ENCODE measurements at regions not wholly inside any gene's neighbourhood (a gene's known extent, or its start where the extent isn't known, plus 50 kb on each side); places are given as distances from the start of the nearest gene placed in this dataset.
"Not testable (repeated sequence)": the region's sequence is repeated elsewhere in the genome, so short reads cannot be mapped to it uniquely, and the experiment has no call there.

DNA sequence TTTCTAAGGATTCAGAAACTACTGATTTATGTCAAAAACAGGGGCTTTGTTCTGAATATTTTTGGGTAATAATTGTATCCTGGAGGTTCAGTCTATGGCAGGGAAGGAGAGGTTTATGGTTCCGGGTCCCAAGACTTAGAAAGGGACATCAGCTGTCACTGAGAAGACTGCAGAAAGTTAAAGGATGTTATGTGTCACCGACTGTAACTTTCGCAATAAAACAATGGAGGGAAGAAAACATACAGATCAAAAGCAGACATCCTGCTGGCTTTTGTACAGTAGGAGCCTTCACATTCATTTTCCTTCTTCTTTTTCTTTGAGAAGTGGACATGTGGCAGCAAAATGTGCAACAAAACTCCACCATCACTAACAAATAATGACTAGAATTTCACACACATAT is 900.7 kb upstream of the SOX11 start:
- Histone ChIP-seq H3K36me3 (ENCODE audit: insufficient read depth, low read length) (no peaks in the 10 kb centered on the region), H3K4me3 (ENCODE audit: low read length, poor library complexity, severe bottlenecking) (no peak overlapping the region), H3K4me2 (ENCODE audit: low read depth, low read length, poor library complexity, severe bottlenecking) (no peak overlapping the region), H3K4me1 (ENCODE audit: insufficient read depth, low read length, poor library complexity, severe bottlenecking) (no peaks in the 10 kb centered on the region), H3K9me3 (ENCODE audit: insufficient read depth, low read depth, low read length) (no peaks in the 10 kb centered on the region; the same call in 1 of the 2 replicates), H2AFZ (ENCODE audit: low read length) (no peak overlapping the region), H3K79me2 (ENCODE audit: insufficient read depth, low read length) (no peaks in the 10 kb centered on the region), H3K9me2 (replicated peaks; ENCODE audit: low read depth, low read length) (no peaks in the 10 kb centered on the region), H3K9ac (ENCODE audit: low read depth, low read length, poor library complexity, severe bottlenecking) (no peak overlapping the region), H4K20me1 (ENCODE audit: insufficient read depth, low read length, poor library complexity, severe bottlenecking) (no peaks in the 10 kb centered on the region), H3K27me3 (ENCODE audit: insufficient read depth, low read length, poor library complexity, severe bottlenecking) (no peaks in the 10 kb centered on the region), H3F3A (ENCODE audit: low read depth) (no peaks in the 10 kb centered on the region)
- TF ChIP-seq EZH2phosphoT487 (IDR thresholded peaks at IDR 0.05; ENCODE audit: borderline replicate concordance), result no peak
- TF ChIP-seq, protein P1, sequence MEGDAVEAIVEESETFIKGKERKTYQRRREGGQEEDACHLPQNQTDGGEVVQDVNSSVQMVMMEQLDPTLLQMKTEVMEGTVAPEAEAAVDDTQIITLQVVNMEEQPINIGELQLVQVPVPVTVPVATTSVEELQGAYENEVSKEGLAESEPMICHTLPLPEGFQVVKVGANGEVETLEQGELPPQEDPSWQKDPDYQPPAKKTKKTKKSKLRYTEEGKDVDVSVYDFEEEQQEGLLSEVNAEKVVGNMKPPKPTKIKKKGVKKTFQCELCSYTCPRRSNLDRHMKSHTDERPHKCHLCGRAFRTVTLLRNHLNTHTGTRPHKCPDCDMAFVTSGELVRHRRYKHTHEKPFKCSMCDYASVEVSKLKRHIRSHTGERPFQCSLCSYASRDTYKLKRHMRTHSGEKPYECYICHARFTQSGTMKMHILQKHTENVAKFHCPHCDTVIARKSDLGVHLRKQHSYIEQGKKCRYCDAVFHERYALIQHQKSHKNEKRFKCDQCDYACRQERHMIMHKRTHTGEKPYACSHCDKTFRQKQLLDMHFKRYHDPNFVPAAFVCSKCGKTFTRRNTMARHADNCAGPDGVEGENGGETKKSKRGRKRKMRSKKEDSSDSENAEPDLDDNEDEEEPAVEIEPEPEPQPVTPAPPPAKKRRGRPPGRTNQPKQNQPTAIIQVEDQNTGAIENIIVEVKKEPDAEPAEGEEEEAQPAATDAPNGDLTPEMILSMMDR (conservative IDR thresholded peaks at IDR 0.05; ENCODE audit: low read length), result no peak

DNA sequence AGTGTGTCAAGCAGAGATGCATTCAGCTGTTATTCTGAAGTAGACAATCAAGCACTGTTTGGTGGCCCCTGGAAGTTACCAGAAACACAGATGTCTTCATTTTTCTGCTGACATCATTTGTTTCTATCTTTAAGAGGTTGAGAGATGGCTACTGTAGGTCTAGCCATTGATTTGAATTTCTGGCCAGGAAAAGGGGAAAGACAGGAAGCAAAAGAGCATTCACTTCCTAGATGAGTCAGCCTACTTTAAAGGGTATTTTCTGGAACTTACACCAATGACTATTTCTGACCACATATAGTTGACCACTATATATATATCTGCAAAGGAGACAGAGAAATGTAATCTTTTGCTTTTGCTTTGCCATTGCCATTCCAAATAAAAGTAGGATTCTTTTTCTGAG is 900.1 kb upstream of the SOX11 start:
- TF ChIP-seq EZH2phosphoT487 (IDR thresholded peaks at IDR 0.05; ENCODE audit: borderline replicate concordance), result no peak
- TF ChIP-seq, protein P1 (conservative IDR thresholded peaks at IDR 0.05; ENCODE audit: low read length), result no peak
- no peak overlapping the region for H3K4me3 ChIP-seq (ENCODE audit: low read length, poor library complexity, severe bottlenecking)
- no peaks in the 10 kb centered on the region; the same call in 1 of the 2 replicates for H3K9me3 ChIP-seq (ENCODE audit: insufficient read depth, low read depth, low read length)
- no peaks in the 10 kb centered on the region for H4K20me1 ChIP-seq (ENCODE audit: insufficient read depth, low read length, poor library complexity, severe bottlenecking)
- H3K36me3 ChIP-seq (ENCODE audit: insufficient read depth, low read length), result no peaks in the 10 kb centered on the region
- no peaks in the 10 kb centered on the region for H3K79me2 ChIP-seq (ENCODE audit: insufficient read depth, low read length)
- H2AFZ ChIP-seq (ENCODE audit: low read length), result no peak overlapping the region
- H3F3A ChIP-seq (ENCODE audit: low read depth), result no peaks in the 10 kb centered on the region
- no peaks in the 10 kb centered on the region for H3K9me2 ChIP-seq (replicated peaks; ENCODE audit: low read depth, low read length)
- H3K4me2 ChIP-seq (ENCODE audit: low read depth, low read length, poor library complexity, severe bottlenecking), result no peak overlapping the region
- no peaks in the 10 kb centered on the region for H3K4me1 ChIP-seq (ENCODE audit: insufficient read depth, low read length, poor library complexity, severe bottlenecking)
- H3K9ac ChIP-seq (ENCODE audit: low read depth, low read length, poor library complexity, severe bottlenecking), result no peak overlapping the region
- no peaks in the 10 kb centered on the region for H3K27me3 ChIP-seq (ENCODE audit: insufficient read depth, low read length, poor library complexity, severe bottlenecking)

DNA sequence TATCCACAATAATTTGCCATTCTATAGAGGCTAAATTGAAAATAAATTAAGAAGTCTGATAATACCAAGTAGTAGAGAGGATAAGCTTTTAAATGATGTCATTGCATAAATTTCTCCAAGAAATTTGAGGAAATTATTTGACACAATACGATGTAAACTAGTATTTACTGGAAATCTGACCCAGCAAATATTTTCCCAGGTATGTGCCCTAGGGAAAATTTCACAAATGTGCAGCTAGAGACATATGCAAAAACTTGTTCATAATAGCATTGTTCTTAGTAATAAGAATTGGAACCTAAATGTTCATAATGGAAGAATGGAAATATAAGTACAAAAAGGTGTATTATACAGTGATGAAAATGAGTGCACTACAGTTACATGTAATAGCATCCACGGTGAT is 888.8 kb upstream of the SOX11 start:
- Histone ChIP-seq H3K4me2 (ENCODE audit: low read depth, low read length, poor library complexity, severe bottlenecking) (no peak overlapping the region), H3K4me1 (ENCODE audit: insufficient read depth, low read length, poor library complexity, severe bottlenecking) (no peaks in the 10 kb centered on the region), H3K79me2 (ENCODE audit: insufficient read depth, low read length) (no peaks in the 10 kb centered on the region), H3K9ac (ENCODE audit: low read depth, low read length, poor library complexity, severe bottlenecking) (no peak overlapping the region), H3K27me3 (ENCODE audit: insufficient read depth, low read length, poor library complexity, severe bottlenecking) (no peaks in the 10 kb centered on the region), H4K20me1 (ENCODE audit: insufficient read depth, low read length, poor library complexity, severe bottlenecking) (no peaks in the 10 kb centered on the region), H3F3A (ENCODE audit: low read depth) (no peaks in the 10 kb centered on the region), H3K4me3 (ENCODE audit: low read length, poor library complexity, severe bottlenecking) (no peak overlapping the region), H3K9me2 (replicated peaks; ENCODE audit: low read depth, low read length) (no peaks in the 10 kb centered on the region), H3K36me3 (ENCODE audit: insufficient read depth, low read length) (no peaks in the 10 kb centered on the region), H3K9me3 (ENCODE audit: insufficient read depth, low read depth, low read length) (no peaks in the 10 kb centered on the region), H2AFZ (ENCODE audit: low read length) (no peak overlapping the region)
- no peak for TF ChIP-seq EZH2phosphoT487 (IDR thresholded peaks at IDR 0.05; ENCODE audit: borderline replicate concordance)
- TF ChIP-seq, protein P1 (conservative IDR thresholded peaks at IDR 0.05; ENCODE audit: low read length), result no peak

DNA sequence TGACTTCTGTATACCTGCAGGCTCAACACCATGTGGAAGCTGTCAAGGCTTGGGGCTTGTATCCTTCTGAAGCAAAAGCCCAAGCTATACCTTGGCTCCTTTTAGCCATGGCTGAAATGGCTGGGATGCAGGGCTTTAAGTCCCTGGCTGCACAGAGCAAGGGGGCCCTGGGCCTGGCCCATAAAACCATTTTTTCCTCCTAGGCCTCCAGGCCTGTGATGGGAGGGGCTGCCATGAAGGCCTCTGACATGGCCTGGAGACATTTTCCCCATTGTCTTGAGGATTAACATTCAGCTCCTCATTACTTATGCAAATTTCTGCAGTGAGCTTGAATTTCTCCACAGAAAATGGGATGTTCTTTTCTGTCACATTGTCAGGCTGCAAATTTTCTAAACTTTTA is 878.0 kb upstream of the SOX11 start:
- H3K9me2 ChIP-seq (replicated peaks; ENCODE audit: low read depth, low read length); H3K36me3 ChIP-seq (ENCODE audit: insufficient read depth, low read length); H2AFZ ChIP-seq (ENCODE audit: low read length); H3K4me1 ChIP-seq (ENCODE audit: insufficient read depth, low read length, poor library complexity, severe bottlenecking); H3K4me2 ChIP-seq (ENCODE audit: low read depth, low read length, poor library complexity, severe bottlenecking); H3K9ac ChIP-seq (ENCODE audit: low read depth, low read length, poor library complexity, severe bottlenecking); H3K79me2 ChIP-seq (ENCODE audit: insufficient read depth, low read length); H3K9me3 ChIP-seq (ENCODE audit: insufficient read depth, low read depth, low read length); H3K27me3 ChIP-seq (ENCODE audit: insufficient read depth, low read length, poor library complexity, severe bottlenecking); H4K20me1 ChIP-seq (ENCODE audit: insufficient read depth, low read length, poor library complexity, severe bottlenecking); H3K4me3 ChIP-seq (ENCODE audit: low read length, poor library complexity, severe bottlenecking); H3F3A ChIP-seq (ENCODE audit: low read depth): not testable (repeated sequence)
